Keratinocyte (primary cell): ENCODE measurements at regions not wholly inside any gene's neighbourhood (a gene's known extent, or its start where the extent isn't known, plus 50 kb on each side); places are given as distances from the start of the nearest gene placed in this dataset.

ENCODE experiments used
- EZH2 ChIP-seq: IDR thresholded peaks from one replicate; pipeline ENCODE4 v1.6.1; 2012; ENCODE audit warnings: inconsistent platforms, mild to moderate bottlenecking, low read length, moderate library complexity
- TF ChIP-seq, protein P1 (sequence below), 3 experiments: IDR thresholded peaks in 1 of 3; conservative IDR thresholded peaks in 1 of 3; optimal IDR thresholded peaks in 1 of 3; 2 replicates in 2 of 3; 3 replicates in 1 of 3; pipeline versions ENCODE3 to v1.5.1; 2011; ENCODE audit warnings: low read length in 3 of 3, mild to moderate bottlenecking in 3 of 3, moderate library complexity in 2 of 3, control low read depth in 1 of 3, inconsistent platforms in 1 of 3; ENCODE audit not compliant: insufficient read depth in 2 of 3; ENCODE audit errors: extremely low read depth in 1 of 3

- TF ChIP-seq, protein P1, sequence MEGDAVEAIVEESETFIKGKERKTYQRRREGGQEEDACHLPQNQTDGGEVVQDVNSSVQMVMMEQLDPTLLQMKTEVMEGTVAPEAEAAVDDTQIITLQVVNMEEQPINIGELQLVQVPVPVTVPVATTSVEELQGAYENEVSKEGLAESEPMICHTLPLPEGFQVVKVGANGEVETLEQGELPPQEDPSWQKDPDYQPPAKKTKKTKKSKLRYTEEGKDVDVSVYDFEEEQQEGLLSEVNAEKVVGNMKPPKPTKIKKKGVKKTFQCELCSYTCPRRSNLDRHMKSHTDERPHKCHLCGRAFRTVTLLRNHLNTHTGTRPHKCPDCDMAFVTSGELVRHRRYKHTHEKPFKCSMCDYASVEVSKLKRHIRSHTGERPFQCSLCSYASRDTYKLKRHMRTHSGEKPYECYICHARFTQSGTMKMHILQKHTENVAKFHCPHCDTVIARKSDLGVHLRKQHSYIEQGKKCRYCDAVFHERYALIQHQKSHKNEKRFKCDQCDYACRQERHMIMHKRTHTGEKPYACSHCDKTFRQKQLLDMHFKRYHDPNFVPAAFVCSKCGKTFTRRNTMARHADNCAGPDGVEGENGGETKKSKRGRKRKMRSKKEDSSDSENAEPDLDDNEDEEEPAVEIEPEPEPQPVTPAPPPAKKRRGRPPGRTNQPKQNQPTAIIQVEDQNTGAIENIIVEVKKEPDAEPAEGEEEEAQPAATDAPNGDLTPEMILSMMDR (optimal IDR thresholded peaks at IDR 0.05 in 1 of 3, IDR thresholded peaks at IDR 0.05 in 1 of 3, conservative IDR thresholded peaks at IDR 0.05 in 1 of 3; ENCODE audit: extremely low read depth in 1 of 3, insufficient read depth in 2 of 3, low read length in 3 of 3): no peak
- TF ChIP-seq EZH2: no peak
These were observed 489.3 kb downstream of the ADCYAP1 start for GRCh38 chr18:1393929-1394328.
